ENCODE measurements at regions not wholly inside any gene's neighbourhood (a gene's known extent, or its start where the extent isn't known, plus 50 kb on each side); places are given as distances from the start of the nearest gene placed in this dataset.

- no peaks in the 10 kb centered on the region for H3K36me3 ChIP-seq (ENCODE audit: control insufficient read depth in 4 of 4, insufficient read depth in 4 of 4, low read length in 3 of 4)
- H3K27ac ChIP-seq (ENCODE audit: insufficient read depth in 1 of 2, low read depth in 1 of 2, low read length in 2 of 2, poor library complexity in 1 of 2, severe bottlenecking in 2 of 2), result no peak overlapping the region
- H3K4me1 ChIP-seq (ENCODE audit: control extremely low read depth in 1 of 4, control insufficient read depth in 4 of 4, insufficient read depth in 4 of 4, low read length in 3 of 4), result no peaks in the 10 kb centered on the region
- ChIA-PET POLR2A (no interaction called here), CTCF (no interaction called here)
- no peak overlapping the region for H3K4me3 ChIP-seq (ENCODE audit: control insufficient read depth in 1 of 7, extremely low read depth in 1 of 7, insufficient read depth in 4 of 7, low read depth in 2 of 7, low read length in 6 of 7)
- no peak for DNase-seq
- peaks cover 0 to 4% (median 0%) of the 10 kb centered on the region in 5 experiments for H3K27me3 ChIP-seq (replicated peaks in 2 of 5; ENCODE audit: control insufficient read depth in 4 of 5, insufficient read depth in 5 of 5, low read length in 4 of 5)
- H3K9me3 ChIP-seq (ENCODE audit: control extremely low read depth in 1 of 5, control insufficient read depth in 4 of 5, insufficient read depth in 2 of 5, low read depth in 1 of 5, low read length in 4 of 5), result peaks cover 0 to 5% (median 0%) of the 10 kb centered on the region in 5 experiments
- WGBS (ENCODE audit: insufficient coverage), result no CpG with 5 or more reads among the region's 1 CpG
Measured at GRCh38 chr12:127552838-127553237, 714.1 kb upstream of the TMEM132C start.

GRCh38 chr12:127555071-127555470 lies 711.9 kb upstream of the TMEM132C start:
- H3K4me3 ChIP-seq (ENCODE audit: control insufficient read depth in 1 of 7, extremely low read depth in 1 of 7, insufficient read depth in 4 of 7, low read depth in 2 of 7, low read length in 6 of 7), result no peak overlapping the region
- peaks cover 0 to 5% (median 0%) of the 10 kb centered on the region in 5 experiments for H3K9me3 ChIP-seq (ENCODE audit: control extremely low read depth in 1 of 5, control insufficient read depth in 4 of 5, insufficient read depth in 2 of 5, low read depth in 1 of 5, low read length in 4 of 5)
- H3K27ac ChIP-seq (ENCODE audit: insufficient read depth in 1 of 2, low read depth in 1 of 2, low read length in 2 of 2, poor library complexity in 1 of 2, severe bottlenecking in 2 of 2), result no peak overlapping the region
- peaks cover 0 to 17% (median 8%) of the 10 kb centered on the region in 4 experiments for H3K4me1 ChIP-seq (ENCODE audit: control extremely low read depth in 1 of 4, control insufficient read depth in 4 of 4, insufficient read depth in 4 of 4, low read length in 3 of 4)
- POLR2A ChIA-PET, result no interaction called here
- H3K27me3 ChIP-seq (replicated peaks in 2 of 5; ENCODE audit: control insufficient read depth in 4 of 5, insufficient read depth in 5 of 5, low read length in 4 of 5), result no peaks in the 10 kb centered on the region
- CTCF ChIA-PET, result no interaction called here
- DNase-seq, result no peak
- no peaks in the 10 kb centered on the region for H3K36me3 ChIP-seq (ENCODE audit: control insufficient read depth in 4 of 4, insufficient read depth in 4 of 4, low read length in 3 of 4)
- 89% methylated on average over 3 of the region's 4 CpGs for WGBS (ENCODE audit: insufficient coverage)

DNA sequence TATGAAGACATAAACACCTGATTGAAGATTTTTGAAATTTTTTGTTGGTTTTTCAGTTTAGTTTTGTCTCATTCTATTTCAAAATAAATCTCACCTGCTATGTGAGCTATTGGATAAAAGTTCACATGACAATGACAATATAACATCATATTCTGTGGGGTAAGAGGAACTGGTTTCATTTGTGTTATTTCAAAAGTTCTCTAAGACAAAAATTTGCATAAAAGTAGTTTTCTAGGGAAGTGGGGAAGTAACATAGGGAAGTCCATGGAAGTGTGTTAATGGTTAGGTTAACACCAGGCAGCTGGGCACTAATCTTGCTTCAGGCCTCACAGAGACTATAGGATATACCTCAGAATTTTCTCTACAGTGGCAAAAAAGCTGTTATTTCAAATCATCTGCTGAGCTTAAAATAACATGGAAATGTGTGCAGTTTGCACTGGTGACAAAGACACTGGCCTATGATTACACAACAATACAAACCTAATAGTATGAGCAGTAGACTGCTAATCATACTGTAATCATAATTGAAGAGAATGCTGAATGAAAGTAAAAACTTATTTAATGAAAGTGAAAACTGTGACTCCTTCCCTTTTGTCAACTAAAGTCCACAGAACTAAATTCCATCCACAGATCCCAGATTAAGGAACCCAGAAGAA lies 710.6 kb upstream of the TMEM132C start:
- POLR2A ChIA-PET, result no interaction called here
- no peaks in the 10 kb centered on the region for H3K27me3 ChIP-seq (replicated peaks in 2 of 5; ENCODE audit: control insufficient read depth in 4 of 5, insufficient read depth in 5 of 5, low read length in 4 of 5)
- peaks cover 0 to 5% (median 0%) of the 10 kb centered on the region in 5 experiments for H3K9me3 ChIP-seq (ENCODE audit: control extremely low read depth in 1 of 5, control insufficient read depth in 4 of 5, insufficient read depth in 2 of 5, low read depth in 1 of 5, low read length in 4 of 5)
- CTCF ChIA-PET, result no interaction called here
- peaks cover 0 to 17% (median 8%) of the 10 kb centered on the region in 4 experiments for H3K4me1 ChIP-seq (ENCODE audit: control extremely low read depth in 1 of 4, control insufficient read depth in 4 of 4, insufficient read depth in 4 of 4, low read length in 3 of 4)
- H3K36me3 ChIP-seq (ENCODE audit: control insufficient read depth in 4 of 4, insufficient read depth in 4 of 4, low read length in 3 of 4), result no peaks in the 10 kb centered on the region
- H3K4me3 ChIP-seq (ENCODE audit: control insufficient read depth in 1 of 7, extremely low read depth in 1 of 7, insufficient read depth in 4 of 7, low read depth in 2 of 7, low read length in 6 of 7), result no peak overlapping the region
- H3K27ac ChIP-seq (ENCODE audit: insufficient read depth in 1 of 2, low read depth in 1 of 2, low read length in 2 of 2, poor library complexity in 1 of 2, severe bottlenecking in 2 of 2), result no peak overlapping the region
- DNase-seq, result no peak

DNA sequence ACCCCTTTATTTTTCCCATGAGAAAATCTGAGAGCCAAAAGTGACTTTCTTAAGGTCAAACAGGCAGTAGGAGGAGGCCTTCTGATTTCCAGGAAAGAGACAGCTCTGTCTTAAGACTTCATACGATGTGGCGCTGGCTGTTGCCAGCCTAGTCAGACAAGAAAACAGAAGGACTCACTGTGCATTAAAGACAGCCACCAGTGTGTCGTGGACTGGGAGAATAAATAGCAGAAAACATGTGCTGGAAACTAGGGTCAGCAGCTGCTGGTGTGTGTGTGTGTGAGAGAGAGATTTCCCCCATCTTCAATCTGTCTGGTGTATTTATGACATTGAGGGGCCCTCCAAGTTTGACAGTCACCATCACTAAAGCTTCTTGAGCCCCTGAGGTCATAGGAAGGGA lies 708.6 kb upstream of the TMEM132C start:
- ChIA-PET CTCF (interaction anchor here (1.1 kb wide), 1 partner anchor 174 kb away, joined by 3 read pairs; no protein-coding TSS in a partner anchor), POLR2A (no interaction called here)
- H3K27ac ChIP-seq (ENCODE audit: insufficient read depth in 1 of 2, low read depth in 1 of 2, low read length in 2 of 2, poor library complexity in 1 of 2, severe bottlenecking in 2 of 2), result no peak overlapping the region
- no peak overlapping the region for H3K4me3 ChIP-seq (ENCODE audit: control insufficient read depth in 1 of 7, extremely low read depth in 1 of 7, insufficient read depth in 4 of 7, low read depth in 2 of 7, low read length in 6 of 7)
- H3K36me3 ChIP-seq (ENCODE audit: control insufficient read depth in 4 of 4, insufficient read depth in 4 of 4, low read length in 3 of 4), result no peaks in the 10 kb centered on the region
- peak in 1 of 3 donors; percentile 6 for DNase-seq
- peaks cover 0 to 17% (median 8%) of the 10 kb centered on the region in 4 experiments for H3K4me1 ChIP-seq (ENCODE audit: control extremely low read depth in 1 of 4, control insufficient read depth in 4 of 4, insufficient read depth in 4 of 4, low read length in 3 of 4)
- 89% methylated on average over 3 of the region's 3 CpGs for WGBS (ENCODE audit: insufficient coverage)
- peaks cover 0 to 1% (median 0%) of the 10 kb centered on the region in 5 experiments for H3K9me3 ChIP-seq (ENCODE audit: control extremely low read depth in 1 of 5, control insufficient read depth in 4 of 5, insufficient read depth in 2 of 5, low read depth in 1 of 5, low read length in 4 of 5)
- no peaks in the 10 kb centered on the region for H3K27me3 ChIP-seq (replicated peaks in 2 of 5; ENCODE audit: control insufficient read depth in 4 of 5, insufficient read depth in 5 of 5, low read length in 4 of 5)

GRCh38 chr12:127559349-127560040 lies 707.5 kb upstream of the TMEM132C start:
- no peak overlapping the region for H3K27ac ChIP-seq (ENCODE audit: insufficient read depth in 1 of 2, low read depth in 1 of 2, low read length in 2 of 2, poor library complexity in 1 of 2, severe bottlenecking in 2 of 2)
- ChIA-PET POLR2A (no interaction called here), CTCF (interaction anchor here (0.9 to 1.1 kb wide), 2 partner anchors 10 to 280 kb away, joined by 3 read pairs; no protein-coding TSS in a partner anchor)
- 16% methylated on average over 11 of the region's 12 CpGs for WGBS (ENCODE audit: insufficient coverage)
- no peaks in the 10 kb centered on the region for H3K36me3 ChIP-seq (ENCODE audit: control insufficient read depth in 4 of 4, insufficient read depth in 4 of 4, low read length in 3 of 4)
- H3K4me3 ChIP-seq (ENCODE audit: control insufficient read depth in 1 of 7, extremely low read depth in 1 of 7, insufficient read depth in 4 of 7, low read depth in 2 of 7, low read length in 6 of 7), result peak overlapping the region in 1 of 7 experiments; percentile 38
- H3K9me3 ChIP-seq (ENCODE audit: control extremely low read depth in 1 of 5, control insufficient read depth in 4 of 5, insufficient read depth in 2 of 5, low read depth in 1 of 5, low read length in 4 of 5), result peaks cover 0 to 4% (median 0%) of the 10 kb centered on the region in 5 experiments
- DNase-seq, result peak; percentile 93 to 98 (median 96)
- H3K27me3 ChIP-seq (replicated peaks in 2 of 5; ENCODE audit: control insufficient read depth in 4 of 5, insufficient read depth in 5 of 5, low read length in 4 of 5), result no peaks in the 10 kb centered on the region
- peaks cover 0 to 17% (median 8%) of the 10 kb centered on the region in 4 experiments for H3K4me1 ChIP-seq (ENCODE audit: control extremely low read depth in 1 of 4, control insufficient read depth in 4 of 4, insufficient read depth in 4 of 4, low read length in 3 of 4)

DNA sequence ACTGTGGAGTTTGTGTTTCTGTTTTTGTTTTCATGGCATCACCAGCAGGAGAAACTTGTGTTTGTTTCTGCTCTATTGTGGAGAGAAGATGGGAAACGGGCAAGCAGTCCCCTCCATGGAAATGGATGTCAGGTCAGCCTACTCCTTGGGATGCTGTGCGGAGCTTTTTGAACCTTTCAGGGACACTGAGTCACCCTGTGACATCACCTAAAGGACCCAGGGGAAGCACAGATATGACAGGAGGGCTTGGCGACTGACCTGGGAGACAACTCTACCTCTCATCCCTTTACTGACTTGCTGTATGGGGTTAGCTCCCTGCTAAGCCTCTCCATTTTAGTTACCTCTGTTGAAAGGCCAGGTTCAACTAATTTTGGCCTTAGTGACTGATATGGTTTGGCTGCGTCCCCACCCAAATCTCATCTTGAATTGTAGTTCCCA lies 706.9 kb upstream of the TMEM132C start:
- H3K36me3 ChIP-seq (ENCODE audit: control insufficient read depth in 4 of 4, insufficient read depth in 4 of 4, low read length in 3 of 4), result no peaks in the 10 kb centered on the region
- POLR2A ChIA-PET, result no interaction called here
- CTCF ChIA-PET, result interaction anchor here (0.9 to 1.1 kb wide), 3 partner anchors 11 to 280 kb away, joined by 3 read pairs; no protein-coding TSS in a partner anchor
- no peaks in the 10 kb centered on the region for H3K27me3 ChIP-seq (replicated peaks in 2 of 5; ENCODE audit: control insufficient read depth in 4 of 5, insufficient read depth in 5 of 5, low read length in 4 of 5)
- peaks cover 0 to 4% (median under 1%) of the 10 kb centered on the region in 5 experiments for H3K9me3 ChIP-seq (ENCODE audit: control extremely low read depth in 1 of 5, control insufficient read depth in 4 of 5, insufficient read depth in 2 of 5, low read depth in 1 of 5, low read length in 4 of 5)
- no peak for DNase-seq
- H3K4me1 ChIP-seq (ENCODE audit: control extremely low read depth in 1 of 4, control insufficient read depth in 4 of 4, insufficient read depth in 4 of 4, low read length in 3 of 4), result peaks cover 0 to 17% (median 8%) of the 10 kb centered on the region in 4 experiments
- WGBS (ENCODE audit: insufficient coverage), result 96% methylated on average over 3 of the region's 4 CpGs
- no peak overlapping the region for H3K4me3 ChIP-seq (ENCODE audit: control insufficient read depth in 1 of 7, extremely low read depth in 1 of 7, insufficient read depth in 4 of 7, low read depth in 2 of 7, low read length in 6 of 7)
- no peak overlapping the region for H3K27ac ChIP-seq (ENCODE audit: insufficient read depth in 1 of 2, low read depth in 1 of 2, low read length in 2 of 2, poor library complexity in 1 of 2, severe bottlenecking in 2 of 2)

DNA sequence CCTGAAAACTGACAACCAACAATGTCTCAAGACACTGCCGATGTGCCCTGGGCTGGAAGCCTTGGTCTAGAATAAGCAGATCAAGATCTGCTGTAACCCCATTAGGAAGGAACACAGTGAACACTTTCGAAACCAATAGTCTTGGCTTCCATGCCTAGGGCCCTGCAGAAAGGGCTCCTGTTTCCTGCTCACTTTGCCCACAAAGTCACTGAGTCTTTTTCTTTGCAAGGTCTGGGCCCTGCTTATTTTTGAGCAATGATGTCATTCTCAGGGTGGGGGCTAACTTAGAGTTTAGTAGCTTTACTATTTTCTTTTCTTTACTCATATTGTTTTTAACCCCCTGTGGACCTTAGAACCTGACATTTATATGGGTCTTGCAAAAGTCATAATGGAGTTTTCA lies 704.2 kb upstream of the TMEM132C start:
- 95% methylated on average over 2 of the region's 2 CpGs for WGBS (ENCODE audit: insufficient coverage)
- POLR2A ChIA-PET, result no interaction called here
- no peaks in the 10 kb centered on the region for H3K27me3 ChIP-seq (replicated peaks in 2 of 5; ENCODE audit: control insufficient read depth in 4 of 5, insufficient read depth in 5 of 5, low read length in 4 of 5)
- H3K4me3 ChIP-seq (ENCODE audit: control insufficient read depth in 1 of 7, extremely low read depth in 1 of 7, insufficient read depth in 4 of 7, low read depth in 2 of 7, low read length in 6 of 7), result no peak overlapping the region
- H3K27ac ChIP-seq (ENCODE audit: insufficient read depth in 1 of 2, low read depth in 1 of 2, low read length in 2 of 2, poor library complexity in 1 of 2, severe bottlenecking in 2 of 2), result no peak overlapping the region
- peaks cover 0 to 17% (median 8%) of the 10 kb centered on the region in 4 experiments for H3K4me1 ChIP-seq (ENCODE audit: control extremely low read depth in 1 of 4, control insufficient read depth in 4 of 4, insufficient read depth in 4 of 4, low read length in 3 of 4)
- no peaks in the 10 kb centered on the region for H3K36me3 ChIP-seq (ENCODE audit: control insufficient read depth in 4 of 4, insufficient read depth in 4 of 4, low read length in 3 of 4)
- no peak for DNase-seq
- H3K9me3 ChIP-seq (ENCODE audit: control extremely low read depth in 1 of 5, control insufficient read depth in 4 of 5, insufficient read depth in 2 of 5, low read depth in 1 of 5, low read length in 4 of 5), result peaks cover 0 to 5% (median 4%) of the 10 kb centered on the region in 5 experiments
- CTCF ChIA-PET, result no interaction called here

Data from common myeloid progenitor, CD34-positive (primary cell).